ENCODE measurements at regions not wholly inside any gene's neighbourhood (a gene's known extent, or its start where the extent isn't known, plus 50 kb on each side); places are given as distances from the start of the nearest gene placed in this dataset.

DNA sequence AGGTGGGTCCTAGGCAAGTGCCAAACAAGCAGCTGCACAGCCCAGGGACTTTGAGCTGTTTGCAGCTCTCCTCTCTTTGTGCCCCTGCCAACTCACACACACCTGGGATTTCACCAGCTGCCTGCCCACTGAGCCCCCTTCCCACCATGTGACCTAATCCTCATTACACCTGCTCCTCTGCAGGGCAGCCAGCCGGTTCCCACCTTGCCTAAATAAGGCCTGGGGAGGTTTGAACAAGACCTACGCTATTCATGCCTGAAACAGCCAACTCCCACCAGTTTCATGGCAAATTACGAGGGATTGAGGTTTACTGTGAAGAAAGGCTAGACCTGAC, 92.6 kb upstream of the SOX4 start:
- TF ChIP-seq, protein P1, sequence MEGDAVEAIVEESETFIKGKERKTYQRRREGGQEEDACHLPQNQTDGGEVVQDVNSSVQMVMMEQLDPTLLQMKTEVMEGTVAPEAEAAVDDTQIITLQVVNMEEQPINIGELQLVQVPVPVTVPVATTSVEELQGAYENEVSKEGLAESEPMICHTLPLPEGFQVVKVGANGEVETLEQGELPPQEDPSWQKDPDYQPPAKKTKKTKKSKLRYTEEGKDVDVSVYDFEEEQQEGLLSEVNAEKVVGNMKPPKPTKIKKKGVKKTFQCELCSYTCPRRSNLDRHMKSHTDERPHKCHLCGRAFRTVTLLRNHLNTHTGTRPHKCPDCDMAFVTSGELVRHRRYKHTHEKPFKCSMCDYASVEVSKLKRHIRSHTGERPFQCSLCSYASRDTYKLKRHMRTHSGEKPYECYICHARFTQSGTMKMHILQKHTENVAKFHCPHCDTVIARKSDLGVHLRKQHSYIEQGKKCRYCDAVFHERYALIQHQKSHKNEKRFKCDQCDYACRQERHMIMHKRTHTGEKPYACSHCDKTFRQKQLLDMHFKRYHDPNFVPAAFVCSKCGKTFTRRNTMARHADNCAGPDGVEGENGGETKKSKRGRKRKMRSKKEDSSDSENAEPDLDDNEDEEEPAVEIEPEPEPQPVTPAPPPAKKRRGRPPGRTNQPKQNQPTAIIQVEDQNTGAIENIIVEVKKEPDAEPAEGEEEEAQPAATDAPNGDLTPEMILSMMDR (IDR thresholded peaks at IDR 0.05): no peak
- TF ChIP-seq POLR2AphosphoS5 (IDR thresholded peaks at IDR 0.05): no peak
